Middle frontal gyrus (tissue), 1 donor: ENCODE measurements at regions not wholly inside any gene's neighbourhood (a gene's known extent, or its start where the extent isn't known, plus 50 kb on each side); places are given as distances from the start of the nearest gene placed in this dataset.
"Not testable (repeated sequence)": the region's sequence is repeated elsewhere in the genome, so short reads cannot be mapped to it uniquely, and the experiment has no call there.

Experiments
- DNase-seq: peaks from one replicate; pipeline ENCODE4 v3.0.0-alpha.2; 2015; ENCODE audit warnings: low spot score; ENCODE audit errors: extremely low spot score

DNA sequence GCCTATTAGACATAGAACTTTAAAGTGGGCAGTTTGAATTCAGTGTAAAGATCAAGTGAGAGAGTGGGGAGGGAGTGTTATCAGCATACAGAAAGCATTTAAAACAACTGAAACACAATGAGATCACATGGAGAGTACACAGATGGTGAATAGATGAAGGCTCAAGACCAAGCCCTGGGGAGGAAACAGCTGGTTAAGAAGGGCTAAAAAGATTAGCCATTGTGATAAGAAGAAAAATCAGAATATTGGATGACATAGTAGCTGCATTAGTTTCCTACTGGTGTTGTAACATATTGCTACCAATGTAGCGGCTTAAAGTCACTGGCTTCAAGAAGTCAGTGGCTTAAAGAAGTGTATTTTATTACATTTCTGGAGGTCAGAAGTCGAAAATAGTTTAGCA lies 443.4 kb upstream of the RGS18 start:
- no peak for DNase-seq

DNA sequence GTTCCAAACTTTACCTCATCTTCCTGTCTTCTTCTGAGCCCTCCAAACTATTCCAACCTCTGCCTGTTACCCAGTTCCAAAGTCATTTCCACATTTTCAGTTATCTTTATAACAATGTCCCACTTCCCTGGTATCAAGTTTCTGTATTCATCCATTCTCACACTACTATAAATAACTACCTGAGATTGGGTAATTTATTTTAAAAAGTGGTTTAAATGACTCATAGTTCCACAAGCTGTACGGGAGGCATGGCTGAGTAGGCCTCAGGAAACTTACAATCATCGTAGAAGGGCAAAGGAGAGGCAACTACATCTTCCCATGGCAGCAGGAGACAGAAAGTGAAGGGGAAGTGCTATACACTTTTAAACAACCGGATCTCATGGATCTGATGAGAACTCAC lies 428.5 kb upstream of the RGS18 start:
- DNase-seq = no peak

- DNase-seq = not testable (repeated sequence)
Observed at GRCh38 chr1:191731608-191732302, 426.5 kb upstream of the RGS18 start.

DNA sequence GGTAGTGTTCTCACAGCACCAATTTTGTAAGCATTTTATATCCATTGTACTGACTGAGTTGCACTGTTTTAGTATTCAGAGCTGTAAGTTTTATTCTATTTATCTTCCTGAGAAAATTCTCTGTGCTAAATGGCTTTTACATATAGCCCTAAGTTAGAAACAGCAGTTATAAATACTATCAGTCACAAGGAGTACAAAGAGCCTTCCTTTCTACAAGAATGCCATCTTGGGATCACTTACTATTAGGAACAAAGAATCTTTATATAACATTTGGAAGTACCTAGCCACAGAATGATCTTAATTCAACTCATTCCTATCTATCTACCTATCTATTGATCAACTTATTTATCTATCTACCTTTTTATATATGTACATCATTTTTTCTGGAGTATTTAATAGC lies 423.9 kb upstream of the RGS18 start:
- no peak for DNase-seq

GRCh38 chr1:191739544-191739943 lies 418.7 kb upstream of the RGS18 start:
- no peak for DNase-seq

GRCh38 chr1:191752342-191752741 lies 405.9 kb upstream of the RGS18 start:
- DNase-seq = no peak

DNA sequence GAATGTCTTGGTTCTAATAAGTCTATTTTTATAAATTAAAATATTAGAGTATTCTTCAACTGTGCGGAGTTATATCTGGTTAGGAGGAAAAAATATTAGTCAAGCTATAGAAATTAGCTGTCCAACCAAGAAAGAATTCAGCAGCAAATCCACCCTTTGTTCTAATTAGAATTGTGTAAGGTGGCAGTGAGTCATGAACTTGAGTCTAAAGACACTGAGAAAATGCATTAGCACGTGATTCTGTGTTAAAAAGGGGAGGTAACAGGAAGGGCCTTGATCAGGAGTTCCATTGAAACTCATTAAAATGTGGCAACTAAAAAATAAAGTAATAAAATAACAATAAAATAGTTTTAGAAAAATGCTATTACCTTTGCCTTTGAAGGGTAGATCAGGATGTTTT lies 398.2 kb upstream of the RGS18 start:
- no peak for DNase-seq

- no peak for DNase-seq
Observed at GRCh38 chr1:191788551-191788950, 369.7 kb upstream of the RGS18 start.

DNA sequence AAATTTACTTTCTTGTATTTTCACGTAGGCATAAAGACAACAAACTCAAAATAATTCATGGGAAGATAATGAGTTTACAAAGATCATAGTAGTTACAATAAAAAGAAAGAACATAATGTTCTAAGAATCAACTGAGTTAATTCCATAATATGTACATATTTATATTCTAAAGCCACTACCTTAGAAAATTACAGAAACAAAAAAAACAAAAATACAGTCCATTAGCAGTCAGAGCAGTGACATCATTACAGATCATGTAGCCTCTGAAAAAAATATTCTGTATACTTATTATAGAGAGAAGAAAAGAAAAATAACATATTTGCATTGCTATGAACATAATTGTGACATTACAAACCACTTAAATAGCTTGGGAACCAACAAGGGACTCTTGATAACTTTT lies 360.1 kb upstream of the RGS18 start:
- no peak for DNase-seq

GRCh38 chr1:191804311-191804710 lies 354.0 kb upstream of the RGS18 start:
- DNase-seq = no peak

- not testable (repeated sequence) for DNase-seq
Observed at GRCh38 chr1:191813593-191813992, 344.7 kb upstream of the RGS18 start.

DNA sequence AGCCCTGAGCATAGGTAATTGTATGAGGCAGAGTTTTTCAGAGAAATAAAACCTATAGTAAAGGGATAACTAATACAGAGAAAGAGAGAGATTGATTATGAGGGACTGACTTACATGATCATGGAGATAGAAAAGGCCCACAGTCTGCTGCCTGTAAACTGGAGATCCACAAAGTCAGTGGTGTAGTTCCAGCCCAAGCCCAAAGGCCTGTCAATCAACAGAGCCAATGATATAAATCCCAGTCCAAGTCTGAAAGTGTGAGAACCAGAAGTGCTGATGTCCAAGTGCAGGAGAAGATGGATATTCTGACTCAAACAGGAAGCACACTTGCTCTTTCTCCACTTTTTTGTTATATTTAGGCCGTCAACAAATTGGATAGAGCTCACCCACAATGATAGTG lies 340.1 kb upstream of the RGS18 start:
- no peak for DNase-seq

- DNase-seq = no peak
Observed at GRCh38 chr1:191831572-191831971, 326.7 kb upstream of the RGS18 start.

DNA sequence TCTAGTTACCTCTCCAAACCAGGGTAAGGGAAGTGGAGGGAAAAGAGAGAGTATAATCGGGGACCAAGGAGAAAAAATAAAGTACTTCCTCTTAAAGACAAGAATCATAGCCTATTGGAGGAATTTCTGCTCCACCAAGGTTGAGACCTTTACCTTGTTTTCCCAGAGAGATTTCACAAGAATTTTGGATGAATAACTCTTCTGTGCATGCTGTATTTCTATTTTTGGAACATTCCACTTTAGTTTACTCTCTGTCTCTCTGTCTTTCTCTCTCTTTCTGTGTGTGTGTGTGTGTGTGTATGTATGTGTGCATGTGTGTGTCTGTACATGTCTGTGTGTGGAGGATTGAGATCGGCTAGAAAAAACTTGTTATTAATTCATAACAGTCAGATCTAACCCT lies 318.4 kb upstream of the RGS18 start:
- DNase-seq = no peak

- DNase-seq = peak; percentile 11
Observed at GRCh38 chr1:191851799-191852595, 306.3 kb upstream of the RGS18 start.

DNA sequence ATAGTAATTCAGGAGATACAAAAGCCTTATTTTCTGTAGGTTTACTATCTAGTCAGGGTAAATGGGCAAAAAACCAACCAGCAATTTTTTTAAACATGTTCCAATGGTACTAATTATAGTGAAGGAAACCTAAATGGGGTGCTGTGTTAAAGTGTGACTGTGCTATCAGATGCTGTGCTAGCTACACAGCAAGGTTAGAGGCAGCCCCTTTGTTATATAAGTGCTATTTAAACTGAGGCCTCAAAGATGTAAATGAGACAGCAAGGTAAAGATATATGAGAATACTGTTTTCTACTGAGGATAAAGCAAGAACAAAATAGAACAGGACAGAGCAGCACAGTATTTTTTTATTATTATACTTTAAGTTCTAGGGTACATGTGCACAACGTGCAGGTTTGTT lies 305.4 kb upstream of the RGS18 start:
- no peak for DNase-seq

- no peak for DNase-seq
Observed at GRCh38 chr1:191857600-191857999, 300.7 kb upstream of the RGS18 start.

GRCh38 chr1:191865479-191865878 lies 292.8 kb upstream of the RGS18 start:
- no peak for DNase-seq

DNA sequence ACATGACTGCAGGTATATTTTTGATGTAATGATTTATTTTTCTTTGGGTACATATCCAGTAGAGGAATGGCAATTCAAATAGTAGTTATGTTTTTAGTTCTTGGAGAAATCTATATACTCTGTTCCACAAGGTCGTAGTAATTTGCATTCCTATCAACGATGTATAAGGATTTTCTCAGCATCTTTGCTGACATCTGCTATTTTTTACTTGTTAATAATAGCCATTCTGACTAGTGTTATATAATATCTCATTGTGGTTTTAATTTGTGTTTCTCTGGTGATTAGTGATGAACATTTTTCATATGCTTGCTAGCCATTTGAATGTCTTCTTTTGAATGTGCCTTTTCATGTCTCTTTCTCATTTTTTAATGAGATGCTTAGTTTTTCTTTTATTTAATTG lies 292.1 kb upstream of the RGS18 start:
- no peak for DNase-seq

DNA sequence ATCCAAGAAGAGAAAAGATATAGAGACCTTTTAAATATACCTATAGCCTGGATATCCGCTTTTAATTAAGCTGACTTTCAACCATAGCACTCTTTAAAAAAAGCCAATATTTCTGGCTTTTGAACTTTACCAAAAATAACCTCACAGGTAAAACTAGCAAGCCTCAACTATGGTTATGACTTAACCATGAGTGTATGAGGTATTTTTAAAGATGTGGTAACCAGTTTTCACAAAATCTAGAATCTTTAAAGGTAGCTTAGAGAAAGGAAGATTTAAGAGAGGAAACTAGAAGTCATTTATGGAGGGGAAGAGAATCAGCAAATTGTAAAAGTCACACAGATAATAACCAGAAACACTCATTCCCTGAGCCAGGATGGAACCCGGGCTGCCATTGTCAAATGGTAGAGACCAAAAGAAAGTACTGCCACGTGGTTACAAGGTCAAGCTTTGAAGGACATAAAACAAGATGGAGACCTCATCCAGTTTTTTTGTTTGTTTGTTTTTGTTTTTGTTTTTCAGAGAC lies 288.4 kb upstream of the RGS18 start:
- no peak for DNase-seq

DNA sequence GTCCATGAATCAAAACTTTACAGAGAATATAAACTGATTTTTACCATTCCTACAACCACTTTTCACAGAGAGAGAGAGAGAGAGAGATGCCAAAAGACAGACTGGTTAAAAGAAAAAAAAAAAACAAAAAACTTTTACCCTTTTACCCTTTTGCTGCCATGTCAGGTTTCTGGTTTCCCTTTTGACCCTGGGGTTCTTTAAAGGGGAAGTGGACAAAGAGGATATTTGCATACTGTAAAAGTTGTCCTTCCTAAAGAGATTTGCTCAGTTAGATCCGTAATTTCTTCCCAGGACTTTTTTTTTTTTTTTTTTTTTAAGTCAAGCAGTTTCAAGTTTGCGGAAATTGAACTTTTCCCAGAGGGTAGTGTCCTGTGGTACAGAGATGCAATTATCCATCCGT lies 287.8 kb upstream of the RGS18 start:
- DNase-seq = no peak

- DNase-seq = no peak
Observed at GRCh38 chr1:191875994-191876393, 282.3 kb upstream of the RGS18 start.

DNA sequence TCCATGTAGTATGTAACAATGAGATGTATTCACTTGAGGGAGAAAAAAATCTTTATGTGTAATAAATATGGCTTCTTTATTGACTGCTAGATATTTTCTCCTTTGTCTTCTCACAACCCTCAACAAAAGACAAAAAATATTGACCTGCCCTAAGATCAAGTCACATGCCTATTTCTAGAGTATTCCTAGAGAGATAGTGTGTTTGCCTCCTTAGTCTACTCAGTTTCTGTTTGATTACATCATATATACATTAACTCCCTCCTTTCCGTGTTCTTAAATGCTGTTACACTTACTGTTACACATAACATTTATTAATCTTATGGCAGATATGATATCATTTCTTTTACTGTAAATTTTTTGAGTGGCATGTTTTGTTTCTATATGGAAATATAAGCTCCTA lies 281.6 kb upstream of the RGS18 start:
- no peak for DNase-seq
